ENCODE measurements at regions not wholly inside any gene's neighbourhood (a gene's known extent, or its start where the extent isn't known, plus 50 kb on each side); places are given as distances from the start of the nearest gene placed in this dataset.
"Not testable (repeated sequence)": the region's sequence is repeated elsewhere in the genome, so short reads cannot be mapped to it uniquely, and the experiment has no call there.

- 96 to 97% methylated on average over 1 of the region's 1 CpG for WGBS, 2 donors
- H3K4me1 ChIP-seq; FAIRE-seq; intact Hi-C loops (cut with DNase I); DNase-seq; H3K9me3 ChIP-seq; H3K27me3 ChIP-seq; H3K4me3 ChIP-seq; H3K36me3 ChIP-seq; H3K27ac ChIP-seq: not testable (repeated sequence)
- ATAC-seq: peak in 2 of 4 donors; percentile 26 to 40
Observed at GRCh38 chr1:145191272-145191675, 50.7 kb downstream of the PPIAL4D start.

- H3K9me3 ChIP-seq; intact Hi-C loops (cut with DNase I); ATAC-seq; DNase-seq; H3K4me1 ChIP-seq; H3K27me3 ChIP-seq; FAIRE-seq; H3K27ac ChIP-seq; H3K36me3 ChIP-seq; H3K4me3 ChIP-seq: not testable (repeated sequence)
- 78 to 93% methylated on average over 1 of the region's 4 CpGs for WGBS, 2 donors
Observed at GRCh38 chr1:145189543-145190030, 52.4 kb downstream of the PPIAL4D start.

DNA sequence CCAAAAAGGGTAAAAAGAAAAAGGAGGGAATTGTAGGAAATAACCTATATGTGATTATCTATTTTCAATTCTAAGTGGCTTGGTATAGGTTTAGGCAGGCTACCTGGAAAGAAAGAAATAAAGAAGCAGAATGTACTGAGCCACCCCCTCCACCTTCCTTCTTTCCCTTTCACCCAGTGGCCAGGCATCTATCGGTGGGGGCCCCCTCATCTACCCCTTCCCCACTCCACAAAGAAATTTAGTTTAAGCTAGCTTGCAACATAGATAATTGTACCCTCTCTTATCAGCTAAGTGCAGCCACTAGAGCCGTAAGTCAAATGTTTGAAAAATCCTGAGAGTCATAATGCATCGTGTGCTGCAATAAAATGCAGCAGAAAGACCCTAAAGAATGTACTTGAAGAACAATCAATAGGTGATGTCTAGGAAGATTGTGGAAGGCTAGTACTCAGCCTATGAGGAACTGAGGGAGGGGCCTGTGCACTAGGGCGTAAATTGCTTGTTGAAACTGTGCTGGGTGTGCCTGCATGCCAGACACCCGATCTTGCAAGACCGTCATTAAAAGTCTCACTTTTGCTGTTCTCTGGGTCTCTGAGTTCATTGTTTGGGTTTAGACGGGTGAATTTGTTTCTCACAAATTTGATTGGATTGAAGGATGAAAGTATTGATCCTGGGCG, 53.0 kb downstream of the PPIAL4D start:
- H3K36me3 ChIP-seq; H3K27ac ChIP-seq; H3K4me3 ChIP-seq; H3K27me3 ChIP-seq; intact Hi-C loops (cut with DNase I); H3K9me3 ChIP-seq; ATAC-seq; DNase-seq; H3K4me1 ChIP-seq; FAIRE-seq: not testable (repeated sequence)
- 66 to 70% methylated on average over 6 to 8 of the region's 8 CpGs for WGBS, 2 donors

DNA sequence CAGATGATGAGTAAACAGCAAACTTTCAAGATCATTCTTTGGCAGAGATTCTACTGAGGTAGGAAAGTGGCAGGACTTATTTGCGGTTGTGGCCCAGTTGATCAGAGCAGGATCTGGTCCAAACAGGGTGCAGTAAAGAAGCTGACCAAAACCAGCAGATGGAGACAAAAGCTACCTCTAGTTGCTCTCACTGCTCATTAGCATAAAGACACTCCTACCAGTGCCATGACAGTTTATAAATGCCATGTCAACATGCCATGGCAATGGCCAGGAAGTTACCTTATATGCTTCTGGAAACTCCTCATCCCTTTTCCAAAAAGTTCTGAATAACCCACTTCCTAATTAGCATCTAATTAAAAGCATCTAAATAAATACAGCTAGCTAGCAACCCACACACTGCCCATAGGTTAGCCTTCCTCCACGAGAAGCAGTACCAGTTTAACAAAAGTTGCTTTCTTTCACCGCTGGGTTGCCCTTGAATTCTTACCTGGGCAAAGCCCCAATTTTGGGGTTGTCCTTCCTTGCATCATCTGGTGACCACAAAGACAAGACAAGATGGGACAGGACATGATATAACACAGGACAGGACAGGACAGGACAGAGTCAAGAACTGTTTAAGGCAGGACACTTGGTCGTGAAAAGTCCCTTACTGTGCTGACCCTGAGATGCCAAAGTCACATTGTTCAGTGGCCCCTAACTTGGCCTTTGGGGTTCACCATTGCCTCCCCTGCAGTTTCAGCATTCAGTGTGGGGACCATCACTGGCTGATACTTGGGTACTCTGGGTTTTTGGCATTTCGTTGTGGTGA, 59.2 kb downstream of the PPIAL4D start:
- intact Hi-C loops (cut with DNase I); H3K27me3 ChIP-seq; FAIRE-seq; H3K4me1 ChIP-seq; H3K9me3 ChIP-seq; H3K27ac ChIP-seq; H3K4me3 ChIP-seq; DNase-seq; H3K36me3 ChIP-seq: not testable (repeated sequence)
- ATAC-seq: peak; percentile 94 to 99 (median 98)
- WGBS, 2 donors: 65 to 69% methylated on average over 3 of the region's 5 CpGs

DNA sequence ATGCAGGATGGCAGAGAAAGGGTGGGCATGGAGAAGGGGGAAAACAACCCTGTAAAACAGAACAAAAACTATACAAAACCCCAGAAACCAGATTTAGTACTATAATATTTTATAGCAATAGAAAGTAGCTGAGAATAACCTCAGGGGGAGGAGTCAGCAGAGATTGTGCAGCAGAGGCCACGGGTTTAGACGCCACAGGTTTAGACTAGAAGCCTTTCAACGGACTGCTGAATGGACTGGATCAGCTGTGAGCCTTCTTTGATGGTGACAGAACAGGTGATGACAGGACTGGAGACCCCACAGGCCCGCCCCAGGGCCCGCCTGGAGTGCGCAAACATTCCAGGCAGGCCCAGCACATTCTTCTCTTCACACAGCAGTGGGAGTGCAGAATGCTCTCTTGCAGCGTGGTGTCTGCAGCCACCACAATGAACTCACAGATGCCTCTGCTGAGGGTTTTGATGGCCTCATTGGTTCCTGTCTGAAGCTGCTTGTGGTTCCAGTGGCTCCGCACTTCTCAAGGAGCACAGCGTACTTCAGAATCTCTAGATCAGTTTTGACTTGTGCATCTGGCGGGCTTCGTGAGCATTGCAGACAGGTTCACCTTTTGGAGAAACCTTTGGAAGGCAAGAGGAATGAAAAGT, 65.6 kb downstream of the PPIAL4D start:
- FAIRE-seq; H3K27me3 ChIP-seq; H3K4me3 ChIP-seq; H3K9me3 ChIP-seq; H3K27ac ChIP-seq; ATAC-seq; H3K4me1 ChIP-seq; H3K36me3 ChIP-seq; intact Hi-C loops (cut with DNase I): not testable (repeated sequence)
- peak in 1 of 6 donors; percentile 1 for DNase-seq
- WGBS, 2 donors: 93 to 99% methylated on average over 7 to 8 of the region's 11 CpGs

- H3K36me3 ChIP-seq; DNase-seq; H3K27ac ChIP-seq; intact Hi-C loops (cut with DNase I); H3K27me3 ChIP-seq; FAIRE-seq; H3K4me1 ChIP-seq; H3K4me3 ChIP-seq; ATAC-seq; H3K9me3 ChIP-seq: not testable (repeated sequence)
- no CpG with 5 or more reads among the region's 3 CpGs for WGBS, 2 donors
Observed at GRCh38 chr1:145174377-145174776, 67.6 kb downstream of the PPIAL4D start.

DNA sequence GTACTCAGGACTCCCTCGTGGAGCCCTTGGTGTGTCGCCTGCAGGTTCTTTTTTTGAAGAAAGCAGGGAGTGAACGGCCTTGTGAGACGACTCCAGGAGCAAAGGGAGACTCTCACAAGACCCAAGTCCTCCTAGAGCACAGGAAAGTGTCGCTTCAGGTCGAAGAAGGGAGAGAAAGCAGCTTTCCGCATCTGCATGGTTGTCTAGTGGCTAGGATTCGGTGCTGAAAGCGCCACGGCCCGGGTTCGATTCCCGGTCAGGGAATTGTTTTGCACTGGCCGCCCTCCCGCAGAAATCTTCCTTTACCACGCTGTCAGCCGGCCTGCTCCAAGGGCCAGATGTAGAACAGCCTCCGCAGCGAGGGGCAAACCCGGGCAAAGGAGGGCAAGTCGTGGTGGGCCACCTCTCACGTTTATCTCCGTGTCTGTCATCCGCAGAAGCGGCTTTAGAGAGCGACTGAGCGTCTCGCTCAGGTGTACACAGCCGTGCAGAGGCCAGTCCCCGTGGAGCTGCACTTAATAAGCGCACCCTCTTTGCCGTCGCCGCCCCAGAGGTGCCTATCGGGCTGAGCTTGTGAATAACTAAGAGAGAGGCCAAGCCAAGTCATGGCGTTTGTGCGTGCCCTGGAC, 72.6 kb downstream of the FAM72D start:
- H3K9me3 ChIP-seq; H3K36me3 ChIP-seq; H3K27me3 ChIP-seq; H3K27ac ChIP-seq; DNase-seq; H3K4me3 ChIP-seq; H3K4me1 ChIP-seq; FAIRE-seq; ATAC-seq; intact Hi-C loops (cut with DNase I): not testable (repeated sequence)
- whole genome bisulfite sequencing, 2 donors: 83 to 84% methylated on average over 19 to 22 of the region's 37 CpGs

DNA sequence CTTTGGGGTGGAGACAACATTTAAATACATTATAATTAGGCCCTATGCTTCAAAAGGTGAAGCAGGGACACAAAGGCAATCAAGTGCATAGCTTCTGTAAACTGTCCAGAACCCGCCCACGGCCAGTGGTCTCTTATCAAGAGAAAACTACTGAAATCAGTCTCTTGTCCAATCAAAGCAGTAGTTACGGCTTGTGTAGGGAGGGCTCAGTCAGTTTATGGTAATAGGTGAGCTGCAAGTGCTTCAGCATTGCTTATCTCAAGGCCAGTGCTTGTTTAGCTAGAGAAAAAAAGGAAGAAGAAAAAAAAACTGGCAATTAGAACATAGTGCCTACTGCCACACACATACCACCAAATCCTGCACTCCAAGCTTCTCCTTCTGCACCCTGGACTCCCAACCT, 68.6 kb downstream of the FAM72D start:
- H3K4me3 ChIP-seq; H3K4me1 ChIP-seq; H3K9me3 ChIP-seq; H3K27me3 ChIP-seq; intact Hi-C loops (cut with DNase I); FAIRE-seq; H3K27ac ChIP-seq; DNase-seq; H3K36me3 ChIP-seq: not testable (repeated sequence)
- peak; percentile 35 to 70 (median 68) for ATAC-seq
- no CpG with 5 or more reads among the region's 3 CpGs for WGBS, 2 donors
